ENCODE measurements at regions not wholly inside any gene's neighbourhood (a gene's known extent, or its start where the extent isn't known, plus 50 kb on each side); places are given as distances from the start of the nearest gene placed in this dataset.

- no peak for DNase-seq
These were observed 687.8 kb downstream of the DIAPH3 start for GRCh38 chr13:59475911-59476310.

GRCh38 chr13:59476366-59476765 lies 687.4 kb downstream of the DIAPH3 start:
- no peak for DNase-seq

- DNase-seq = no peak
These were observed 686.7 kb downstream of the DIAPH3 start for GRCh38 chr13:59477011-59477410.

- DNase-seq = no peak
These were observed 684.8 kb downstream of the DIAPH3 start for GRCh38 chr13:59478908-59479307.

GRCh38 chr13:59479629-59480028 lies 684.1 kb downstream of the DIAPH3 start:
- DNase-seq = no peak

GRCh38 chr13:59480396-59481259 lies 683.1 kb downstream of the DIAPH3 start:
- DNase-seq = no peak

- DNase-seq = no peak
These were observed 680.1 kb downstream of the DIAPH3 start for GRCh38 chr13:59483501-59484145.

GRCh38 chr13:59487883-59488282 lies 675.8 kb downstream of the DIAPH3 start:
- no peak for DNase-seq

GRCh38 chr13:59488436-59488835 lies 675.3 kb downstream of the DIAPH3 start:
- DNase-seq = no peak

- DNase-seq = no peak
These were observed 673.1 kb downstream of the DIAPH3 start for GRCh38 chr13:59490651-59491050.

GRCh38 chr13:59492030-59492636 lies 671.6 kb downstream of the DIAPH3 start:
- no peak for DNase-seq

GRCh38 chr13:59493436-59493965 lies 670.2 kb downstream of the DIAPH3 start:
- no peak for DNase-seq

GRCh38 chr13:59494151-59494550 lies 669.6 kb downstream of the DIAPH3 start:
- no peak for DNase-seq

- DNase-seq = no peak
These were observed 669.2 kb downstream of the DIAPH3 start for GRCh38 chr13:59494560-59494970.

GRCh38 chr13:59495299-59495698 lies 668.4 kb downstream of the DIAPH3 start:
- DNase-seq = no peak

- DNase-seq = no peak
These were observed 667.7 kb downstream of the DIAPH3 start for GRCh38 chr13:59495936-59496512.

- DNase-seq = no peak
These were observed 666.0 kb downstream of the DIAPH3 start for GRCh38 chr13:59497621-59498247.

GRCh38 chr13:59501004-59501403 lies 662.7 kb downstream of the DIAPH3 start:
- DNase-seq = no peak

- no peak for DNase-seq
These were observed 659.3 kb downstream of the DIAPH3 start for GRCh38 chr13:59504407-59504806.

GRCh38 chr13:59510386-59510785 lies 653.3 kb downstream of the DIAPH3 start:
- DNase-seq = no peak

- no peak for DNase-seq
These were observed 650.0 kb downstream of the DIAPH3 start for GRCh38 chr13:59513686-59514085.

- DNase-seq = no peak
These were observed 649.4 kb downstream of the DIAPH3 start for GRCh38 chr13:59514316-59514715.

GRCh38 chr13:59519819-59520218 lies 643.9 kb downstream of the DIAPH3 start:
- no peak for DNase-seq

Data from NCI-H2107 (cell line).